MV-4-11 (cell line): ENCODE measurements at regions not wholly inside any gene's neighbourhood (a gene's known extent, or its start where the extent isn't known, plus 50 kb on each side); places are given as distances from the start of the nearest gene placed in this dataset.
"Not testable (repeated sequence)": the region's sequence is repeated elsewhere in the genome, so short reads cannot be mapped to it uniquely, and the experiment has no call there.

ENCODE experiments used
- DNase-seq: peaks from one replicate; lab custom pipeline; 2025; lab: John Stamatoyannopoulos, UW

- DNase-seq: no peak
Measured at GRCh38 chr6:16949716-16950115, 152.1 kb upstream of the STMND1 start.

- no peak for DNase-seq
Measured at GRCh38 chr6:16948396-16948795, 153.5 kb upstream of the STMND1 start.

- no peak for DNase-seq
Measured at GRCh38 chr6:16947375-16948015, 154.4 kb upstream of the STMND1 start.

- DNase-seq: no peak
Measured at GRCh38 chr6:16944596-16944995, 157.3 kb upstream of the STMND1 start.

- no peak for DNase-seq
Measured at GRCh38 chr6:16939839-16940238, 162.0 kb upstream of the STMND1 start.

- DNase-seq: no peak
Measured at GRCh38 chr6:16939351-16939750, 162.5 kb upstream of the STMND1 start.

GRCh38 chr6:16936893-16937292 lies 165.0 kb upstream of the STMND1 start:
- DNase-seq: no peak

- no peak for DNase-seq
Measured at GRCh38 chr6:16933961-16934360, 167.9 kb upstream of the STMND1 start.

- no peak for DNase-seq
Measured at GRCh38 chr6:16933532-16933931, 168.3 kb upstream of the STMND1 start.

GRCh38 chr6:16932920-16933319 lies 168.9 kb upstream of the STMND1 start:
- no peak for DNase-seq

- not testable (repeated sequence) for DNase-seq
Measured at GRCh38 chr6:16931079-16931478, 169.8 kb upstream of the ATXN1 start.

GRCh38 chr6:16930432-16930831 lies 169.2 kb upstream of the ATXN1 start:
- no peak for DNase-seq

- no peak for DNase-seq
Measured at GRCh38 chr6:16929809-16930208, 168.5 kb upstream of the ATXN1 start.

GRCh38 chr6:16928387-16928786 lies 167.1 kb upstream of the ATXN1 start:
- no peak for DNase-seq

- no peak for DNase-seq
Measured at GRCh38 chr6:16927205-16927604, 165.9 kb upstream of the ATXN1 start.

- DNase-seq: no peak
Measured at GRCh38 chr6:16925461-16925860, 164.2 kb upstream of the ATXN1 start.

GRCh38 chr6:16922282-16922681 lies 161.0 kb upstream of the ATXN1 start:
- DNase-seq: no peak

- DNase-seq: no peak
Measured at GRCh38 chr6:16921399-16922110, 160.3 kb upstream of the ATXN1 start.

- DNase-seq: no peak
Measured at GRCh38 chr6:16918586-16918985, 157.3 kb upstream of the ATXN1 start.

GRCh38 chr6:16914184-16914583 lies 152.9 kb upstream of the ATXN1 start:
- no peak for DNase-seq

GRCh38 chr6:16912756-16913155 lies 151.5 kb upstream of the ATXN1 start:
- DNase-seq: no peak

GRCh38 chr6:16911088-16911487 lies 149.8 kb upstream of the ATXN1 start:
- DNase-seq: no peak

- no peak for DNase-seq
Measured at GRCh38 chr6:16909658-16910360, 148.5 kb upstream of the ATXN1 start.
